Activated CD4-positive, CD25-positive, alpha-beta regulatory T cell (primary cell): ENCODE measurements at regions not wholly inside any gene's neighbourhood (a gene's known extent, or its start where the extent isn't known, plus 50 kb on each side); places are given as distances from the start of the nearest gene placed in this dataset.

Source experiments
- DNase-seq, 4 experiments: peaks; one replicate each; lab custom pipeline; 2025; lab: John Stamatoyannopoulos, UW

DNA sequence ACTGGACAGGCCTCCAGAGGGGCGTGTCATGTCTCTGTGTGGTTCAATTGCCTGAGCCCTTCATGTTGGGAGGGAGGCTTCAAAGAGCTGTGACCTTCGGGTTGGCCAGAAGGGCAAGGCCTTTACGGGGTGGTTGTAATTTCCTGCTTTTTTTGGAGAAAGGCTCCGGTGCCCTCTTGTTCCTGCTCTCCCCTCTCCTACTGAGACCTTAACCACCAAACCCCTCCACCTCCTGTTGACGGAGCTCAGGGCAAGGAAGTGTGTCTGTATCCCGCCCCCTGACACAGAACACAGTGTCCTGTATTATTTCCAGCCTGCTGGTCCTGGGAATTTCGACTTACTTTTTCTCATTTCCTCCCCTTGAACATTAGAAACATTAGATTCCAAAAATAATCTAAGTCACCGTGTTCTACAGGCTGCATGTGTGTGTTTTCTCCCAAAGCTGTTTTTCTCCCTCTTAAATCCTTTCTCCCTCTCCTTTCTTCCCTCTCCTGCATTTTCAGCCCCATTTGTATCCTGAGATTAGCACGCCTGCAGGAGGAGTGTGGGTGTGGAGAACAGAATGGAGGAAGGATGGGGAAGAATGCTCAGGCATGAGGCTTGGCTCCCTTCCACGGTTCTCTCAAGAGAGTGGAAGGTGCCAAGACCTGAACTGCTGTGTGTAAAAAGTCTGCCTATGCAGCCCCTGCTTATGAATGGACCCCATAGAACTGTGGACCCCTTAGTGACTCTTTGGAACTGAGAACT lies 285.4 kb upstream of the ROPN1 start:
- DNase-seq = no peak

- no peak for DNase-seq
Measured at GRCh38 chr3:124281453-124282316, 289.8 kb upstream of the ROPN1 start.

DNA sequence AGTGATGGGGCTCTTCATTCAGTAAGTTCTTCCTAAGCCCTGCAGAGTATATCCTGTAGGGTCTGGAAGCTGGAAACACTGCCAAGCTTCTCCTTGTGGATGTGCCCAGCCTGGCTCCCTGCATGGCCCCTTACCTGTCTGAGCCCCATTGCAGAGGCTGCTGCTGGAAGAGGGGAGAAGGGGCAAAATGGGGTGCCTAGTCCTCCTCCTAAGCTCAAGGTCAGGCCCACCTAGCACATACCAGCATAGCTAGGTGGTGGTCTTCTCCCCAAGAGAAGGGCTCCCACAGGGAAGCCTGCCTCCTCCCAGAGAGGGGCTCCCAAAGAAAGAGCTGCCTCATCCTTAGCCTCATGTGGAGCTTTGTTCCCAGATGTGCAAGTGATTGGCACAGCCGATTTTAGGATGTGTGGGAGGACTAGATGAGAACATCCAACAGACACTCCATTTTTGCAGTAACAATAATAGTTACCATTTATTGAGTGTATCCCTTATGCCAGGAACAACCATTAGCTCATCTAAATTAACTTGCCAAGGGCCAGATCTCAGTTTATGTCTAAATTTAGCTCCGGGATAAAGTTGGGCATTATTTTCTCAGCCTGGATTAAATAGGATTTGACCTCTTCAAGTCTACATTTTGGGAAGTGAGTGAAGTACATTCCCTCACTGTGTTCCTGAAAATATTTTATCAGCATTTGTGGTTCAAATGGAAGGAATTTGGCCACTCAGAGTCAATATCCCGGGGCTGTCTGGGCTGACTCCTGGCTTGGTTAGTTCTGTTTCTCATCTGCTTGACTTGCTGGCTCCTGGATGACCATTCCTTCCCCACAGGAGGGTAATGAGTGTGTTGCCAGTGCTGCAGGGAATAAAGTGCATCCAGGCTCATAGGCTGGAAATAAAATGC lies 291.1 kb upstream of the ROPN1 start:
- no peak for DNase-seq

- no peak for DNase-seq
Measured at GRCh38 chr3:124283652-124284023, 291.7 kb upstream of the ROPN1 start.

GRCh38 chr3:124288996-124289395 lies 297.1 kb upstream of the ROPN1 start:
- DNase-seq = no peak

- DNase-seq = no peak
Measured at GRCh38 chr3:124291008-124291407, 299.1 kb upstream of the ROPN1 start.

DNA sequence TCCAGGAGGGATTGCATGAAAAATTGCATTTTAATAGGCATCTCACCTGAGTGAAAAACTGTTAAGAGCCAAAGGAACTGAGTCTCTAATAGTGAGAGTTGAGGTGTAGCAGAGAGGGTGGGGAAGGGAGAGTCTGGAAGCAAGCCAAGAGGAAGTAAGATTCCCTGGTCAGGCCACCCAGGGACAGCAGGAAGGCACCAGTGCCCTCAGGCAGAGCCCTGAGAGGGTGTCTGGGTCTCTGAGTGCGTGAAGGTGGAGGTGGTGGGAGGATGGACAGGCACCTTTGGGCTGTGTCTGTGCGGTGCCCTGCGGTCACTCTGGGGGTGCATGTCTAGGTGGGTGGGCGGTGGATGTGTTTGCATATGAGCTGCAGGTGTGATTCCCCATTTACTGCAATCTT lies 300.4 kb upstream of the ROPN1 start:
- no peak for DNase-seq

- DNase-seq = no peak
Measured at GRCh38 chr3:124293584-124293983, 301.7 kb upstream of the ROPN1 start.

DNA sequence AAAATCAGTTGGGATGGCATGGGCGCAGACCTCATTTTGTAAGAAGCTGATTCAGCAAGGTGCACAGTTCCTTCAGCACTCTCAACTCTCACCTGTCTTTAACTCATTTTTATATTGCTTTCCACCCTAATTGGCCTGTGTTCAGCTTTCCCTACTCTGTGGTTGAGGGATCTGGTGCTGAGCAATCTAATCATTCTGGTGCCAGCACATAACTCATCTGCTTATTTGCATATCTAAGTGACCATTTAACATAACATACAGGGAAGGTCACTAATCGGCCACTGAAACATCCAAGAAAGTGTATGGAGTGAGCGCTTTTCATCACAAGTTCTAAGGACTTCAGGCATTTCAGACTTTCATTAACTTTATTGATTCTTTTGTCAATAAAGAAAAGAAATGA lies 303.4 kb upstream of the ROPN1 start:
- DNase-seq = no peak

- no peak for DNase-seq
Measured at GRCh38 chr3:124296406-124296805, 304.5 kb upstream of the ROPN1 start.

DNA sequence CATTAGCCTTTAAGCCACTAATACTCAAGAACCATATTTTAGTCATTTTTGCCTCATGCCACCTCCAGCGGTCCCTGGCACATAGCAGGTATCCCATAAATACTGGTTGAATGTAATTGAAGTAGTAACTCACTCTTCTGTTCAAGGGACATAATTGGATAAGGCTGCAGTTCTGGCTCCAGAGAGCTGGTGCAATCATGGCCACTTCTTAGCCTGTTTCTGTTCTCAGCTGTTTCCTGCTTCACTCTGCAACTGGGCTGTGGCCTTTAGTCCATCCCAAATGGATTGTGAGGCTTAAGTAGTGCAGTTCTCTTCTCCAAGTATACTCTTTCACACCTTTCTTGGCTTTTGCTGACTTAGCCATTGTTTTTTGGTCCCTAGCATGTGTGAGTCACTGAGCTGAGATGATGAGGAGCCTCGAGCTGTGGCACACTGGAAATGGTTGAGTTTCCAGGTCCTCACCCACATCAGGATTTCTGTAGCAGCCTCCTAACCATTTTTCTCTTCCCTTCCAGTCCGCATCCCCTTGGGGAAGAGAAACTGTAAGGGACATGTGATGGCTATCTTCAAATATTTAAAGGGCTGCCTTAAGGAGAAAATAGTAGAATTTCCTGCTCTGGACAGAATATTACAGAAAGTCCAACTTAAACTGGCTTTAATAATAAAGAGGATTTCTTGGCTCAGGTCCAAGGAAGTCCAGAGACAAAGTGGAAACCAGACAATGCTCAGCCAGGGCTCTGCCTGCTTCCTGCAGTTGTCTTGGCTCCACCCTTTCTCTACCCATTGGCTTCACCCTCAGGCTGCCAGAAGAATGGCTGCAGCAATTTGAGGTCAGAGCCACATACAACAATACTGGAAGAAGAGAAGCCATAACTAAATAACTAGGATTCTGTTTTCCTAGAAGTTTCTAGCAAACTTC lies 305.4 kb upstream of the ROPN1 start:
- no peak for DNase-seq

- no peak for DNase-seq
Measured at GRCh38 chr3:124298301-124298700, 306.4 kb upstream of the ROPN1 start.

DNA sequence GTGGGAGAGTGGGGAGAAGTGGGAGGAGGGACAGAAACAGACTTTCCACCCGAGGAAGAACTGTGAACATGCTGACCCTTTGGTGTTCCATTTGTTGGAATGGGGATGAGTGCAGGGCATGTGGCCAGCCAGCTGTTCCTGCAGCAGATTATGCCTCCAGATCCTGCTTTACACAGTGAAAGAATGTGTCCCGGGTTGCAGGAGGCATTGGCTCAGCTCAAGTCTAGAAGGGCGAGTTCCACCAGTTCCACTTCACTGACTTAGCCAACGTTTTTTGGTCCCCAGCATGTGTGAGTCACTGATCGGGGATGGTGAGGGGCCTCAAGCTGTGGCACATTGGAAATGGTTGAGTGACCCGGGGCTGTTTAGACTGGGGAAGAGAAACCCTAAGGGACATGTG lies 307.0 kb upstream of the ROPN1 start:
- DNase-seq = no peak

DNA sequence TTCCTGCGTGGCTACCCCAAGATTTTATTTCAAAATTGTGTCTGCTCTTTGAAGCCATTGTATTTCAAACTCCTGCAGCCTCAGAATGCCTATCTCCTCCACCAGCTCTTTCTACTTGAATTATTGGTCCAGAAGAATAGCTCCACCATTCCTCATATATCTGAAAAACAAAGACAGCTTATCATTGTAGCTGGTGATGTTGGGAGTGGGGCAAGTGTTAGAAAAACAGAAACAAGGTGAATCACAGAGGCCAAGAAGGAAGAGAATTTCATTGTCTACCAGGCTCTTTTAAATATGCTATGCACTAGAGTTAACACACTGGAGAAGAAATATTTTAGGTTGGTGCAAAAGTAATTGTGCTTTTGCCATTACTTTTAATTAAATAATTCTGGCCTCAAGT lies 307.9 kb upstream of the ROPN1 start:
- no peak for DNase-seq

GRCh38 chr3:124300416-124300815 lies 308.5 kb upstream of the ROPN1 start:
- no peak for DNase-seq

GRCh38 chr3:124303305-124303910 lies 311.5 kb upstream of the ROPN1 start:
- DNase-seq = no peak

DNA sequence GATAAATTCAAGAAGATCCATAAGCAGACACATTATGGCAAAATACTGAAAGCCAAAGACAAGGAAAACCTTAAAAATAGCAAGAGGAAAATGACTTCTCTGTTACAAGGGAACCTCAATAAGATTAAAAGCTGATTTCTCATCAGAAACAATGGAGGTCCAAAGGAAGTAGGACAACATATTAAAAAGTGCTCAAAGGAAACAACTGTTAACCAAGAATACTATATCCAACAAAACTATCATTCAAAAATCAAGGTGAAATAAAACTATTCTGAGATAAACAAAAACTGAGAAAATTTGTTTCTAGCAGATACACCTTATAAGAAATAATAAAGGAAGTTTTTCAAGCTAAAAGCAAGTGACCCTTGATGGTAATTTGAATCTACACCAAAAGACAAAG lies 314.7 kb upstream of the ROPN1 start:
- no peak for DNase-seq

- no peak for DNase-seq
Measured at GRCh38 chr3:124313621-124314020, 321.7 kb upstream of the ROPN1 start.

GRCh38 chr3:124315215-124316033 lies 323.5 kb upstream of the ROPN1 start:
- DNase-seq = no peak

DNA sequence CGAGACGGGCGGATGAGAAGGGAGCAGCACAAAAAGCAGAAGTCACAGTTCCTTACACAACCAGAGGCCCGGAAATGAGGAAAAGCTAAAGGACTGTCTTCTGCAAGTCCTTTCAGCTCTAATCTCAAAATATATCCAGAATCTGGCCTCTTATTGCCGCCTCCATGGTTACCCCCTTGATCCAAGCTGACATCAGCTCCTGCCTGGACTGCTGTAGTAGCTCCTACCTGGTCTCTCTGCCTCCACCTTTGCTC lies 324.0 kb upstream of the ROPN1 start:
- DNase-seq = no peak
